Prostate gland (tissue), 2 donors: ENCODE measurements at regions not wholly inside any gene's neighbourhood (a gene's known extent, or its start where the extent isn't known, plus 50 kb on each side); places are given as distances from the start of the nearest gene placed in this dataset.

Experiments used
- CTCF ChIP-seq, 4 experiments: fragments of 200-600 bp in 2 of 4; fragments of 450-650 bp in 2 of 4; sonication (generic) in 2 of 4; IDR thresholded peaks; 1 replicate in 3 of 4; 2 replicates in 1 of 4; pipeline ENCODE4 v1.5.1; 2016 to 2019; ENCODE audit warnings: antibody characterized with exemption in 4 of 4, mild to moderate bottlenecking in 2 of 4, moderate library complexity in 2 of 4
- POLR2A ChIP-seq: fragments of 450-650 bp; IDR thresholded peaks from one replicate; pipeline ENCODE4 v1.6.1; 2016; ENCODE audit warnings: antibody characterized with exemption, mild to moderate bottlenecking
- POLR2AphosphoS5 ChIP-seq: sonication (generic); formaldehyde crosslinking; IDR thresholded peaks from one replicate; pipeline ENCODE4 v1.6.1; 2017; ENCODE audit warnings: antibody characterized with exemption

- no peak for TF ChIP-seq CTCF (IDR thresholded peaks at IDR 0.05)
- TF ChIP-seq POLR2AphosphoS5 = no peak
- no peak for TF ChIP-seq POLR2A
Measured at GRCh38 chr9:109586993-109587392, 88.9 kb upstream of the PTPN3 start.
